ENCODE measurements at regions not wholly inside any gene's neighbourhood (a gene's known extent, or its start where the extent isn't known, plus 50 kb on each side); places are given as distances from the start of the nearest gene placed in this dataset.

- Mint-ChIP-seq H3K9me3 (ENCODE audit: low read depth) (peaks cover 3% of the 10 kb centered on the region), H3K27ac (no peak overlapping the region), H3K27me3 (peaks cover 12% of the 10 kb centered on the region), H3K4me3 (no peak overlapping the region), H3K36me3 (peaks cover 2% of the 10 kb centered on the region), H3K4me1 (no peaks in the 10 kb centered on the region)
- ATAC-seq: no peak
- CTCF ChIA-PET: no interaction called here
- no peak for DNase-seq
Measured at GRCh38 chr22:44411226-44412135, 86.6 kb downstream of the RTL6 start.

DNA sequence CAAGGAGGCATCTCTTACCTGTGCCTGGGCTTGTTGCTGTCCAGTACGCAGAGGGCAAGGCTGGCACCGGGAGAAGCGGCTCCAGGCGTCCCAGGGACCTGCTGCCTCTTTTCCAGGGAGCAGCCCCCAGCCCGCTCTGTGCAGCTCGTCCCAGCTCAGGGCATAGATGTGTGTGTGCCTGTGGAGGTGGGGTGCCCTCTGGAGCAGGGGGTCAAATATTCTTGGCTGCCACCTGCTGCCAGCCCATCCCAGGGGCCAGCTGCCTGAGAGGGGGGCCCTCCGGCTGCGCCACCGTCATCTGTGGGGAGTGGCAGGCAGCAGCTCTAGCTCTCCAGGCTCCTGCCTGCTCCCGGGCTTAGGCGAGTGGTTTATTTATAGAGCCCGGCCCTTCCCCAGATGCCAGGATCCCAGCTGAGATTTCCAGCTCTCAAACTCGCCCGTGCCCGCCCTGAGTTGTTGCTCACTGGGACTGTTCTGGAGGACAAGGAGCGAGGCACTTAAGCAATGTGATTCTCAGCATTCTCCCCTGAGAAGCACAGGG lies 87.5 kb downstream of the RTL6 start:
- Mint-ChIP-seq H3K4me3 (no peak overlapping the region), H3K9me3 (ENCODE audit: low read depth) (no peaks in the 10 kb centered on the region)
- CTCF ChIA-PET: no interaction called here

GRCh38 chr22:44409974-44410316 lies 88.1 kb downstream of the RTL6 start:
- Mint-ChIP-seq H3K4me3 (no peak overlapping the region), H3K36me3 (no peaks in the 10 kb centered on the region), H3K4me1 (no peaks in the 10 kb centered on the region), H3K27me3 (peaks cover 3% of the 10 kb centered on the region), H3K9me3 (ENCODE audit: low read depth) (no peaks in the 10 kb centered on the region), H3K27ac (no peak overlapping the region)
- ATAC-seq (no peak), DNase-seq (no peak)
- CTCF ChIA-PET: no interaction called here

More for the DNA sequence above, 87.5 kb downstream of the RTL6 start:
- DNase-seq (no peak), ATAC-seq (no peak)
- Mint-ChIP-seq H3K4me1 (no peaks in the 10 kb centered on the region), H3K27ac (no peak overlapping the region), H3K36me3 (no peaks in the 10 kb centered on the region), H3K27me3 (peaks cover 5% of the 10 kb centered on the region)

- H3K4me1 Mint-ChIP-seq: no peaks in the 10 kb centered on the region
- no peak for DNase-seq
- no peak for ATAC-seq
- no peak overlapping the region for H3K4me3 Mint-ChIP-seq
- peaks cover 3% of the 10 kb centered on the region for H3K27me3 Mint-ChIP-seq
- H3K9me3 Mint-ChIP-seq (ENCODE audit: low read depth): no peaks in the 10 kb centered on the region
- no peak overlapping the region for H3K27ac Mint-ChIP-seq
- CTCF ChIA-PET: no interaction called here
- no peaks in the 10 kb centered on the region for H3K36me3 Mint-ChIP-seq
Measured at GRCh38 chr22:44409211-44409973, 88.6 kb downstream of the RTL6 start.

GRCh38 chr22:44408829-44409192 lies 89.2 kb downstream of the RTL6 start:
- ATAC-seq: no peak
- Mint-ChIP-seq H3K4me3 (no peak overlapping the region), H3K27ac (no peak overlapping the region), H3K36me3 (no peaks in the 10 kb centered on the region), H3K9me3 (ENCODE audit: low read depth) (no peaks in the 10 kb centered on the region), H3K27me3 (peaks cover 3% of the 10 kb centered on the region), H3K4me1 (no peaks in the 10 kb centered on the region)
- no peak for DNase-seq
- CTCF ChIA-PET: no interaction called here

DNA sequence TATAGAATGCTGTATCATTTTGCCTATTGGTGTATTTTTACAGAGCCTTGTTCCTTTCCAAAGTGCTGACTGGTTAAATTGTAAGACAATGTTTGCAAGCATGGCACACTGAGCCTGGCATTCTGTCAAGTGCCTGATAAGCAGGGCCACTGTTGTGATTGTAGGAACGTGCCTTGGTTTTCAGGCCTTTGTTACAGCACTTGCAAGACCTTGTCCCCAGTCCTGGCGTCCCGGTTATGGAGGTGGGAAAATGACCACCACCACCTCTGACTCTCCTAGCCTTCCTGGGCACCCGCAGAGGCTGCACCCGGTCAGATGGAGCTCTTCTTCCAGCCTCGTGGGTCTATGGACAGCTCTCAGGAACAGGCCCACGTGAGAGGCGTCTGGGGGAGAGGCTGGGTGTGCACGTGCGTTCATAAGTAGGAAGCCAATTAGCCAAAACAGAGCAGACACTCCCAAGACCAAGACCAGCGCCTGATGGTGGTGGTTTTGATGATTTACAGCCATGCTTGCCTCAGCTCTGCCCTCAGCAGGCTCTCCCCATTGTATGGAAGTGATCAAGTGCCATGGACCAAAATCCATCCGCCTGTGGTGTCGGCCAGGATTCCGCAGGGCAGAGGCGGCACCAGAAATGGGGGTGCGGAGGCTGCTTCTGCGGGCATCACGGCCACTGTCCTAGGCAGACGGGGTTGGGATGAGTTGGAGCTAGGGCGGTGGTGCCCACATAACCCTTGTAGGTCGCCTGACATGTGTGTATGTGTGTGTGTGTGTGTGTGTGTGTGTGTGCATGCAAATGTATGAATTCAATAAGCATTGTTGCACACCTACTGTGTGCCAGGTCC lies 89.8 kb downstream of the RTL6 start:
- H3K4me3 Mint-ChIP-seq: no peak overlapping the region
- no peaks in the 10 kb centered on the region for H3K4me1 Mint-ChIP-seq
- H3K27me3 Mint-ChIP-seq: peaks cover 3% of the 10 kb centered on the region
- ATAC-seq (no peak), DNase-seq (no peak)
- H3K36me3 Mint-ChIP-seq: no peaks in the 10 kb centered on the region
- CTCF ChIA-PET: no interaction called here
- no peak overlapping the region for H3K27ac Mint-ChIP-seq
- H3K9me3 Mint-ChIP-seq (ENCODE audit: low read depth): no peaks in the 10 kb centered on the region

- no peak for ATAC-seq
- H3K27me3 Mint-ChIP-seq: no peaks in the 10 kb centered on the region
- H3K27ac Mint-ChIP-seq: no peak overlapping the region
- CTCF ChIA-PET: no interaction called here
- no peak for DNase-seq
- no peaks in the 10 kb centered on the region for H3K9me3 Mint-ChIP-seq (ENCODE audit: low read depth)
- no peak overlapping the region for H3K4me3 Mint-ChIP-seq
- no peaks in the 10 kb centered on the region for H3K4me1 Mint-ChIP-seq
- H3K36me3 Mint-ChIP-seq: no peaks in the 10 kb centered on the region
Measured at GRCh38 chr22:44407171-44407986, 90.7 kb downstream of the RTL6 start.

DNA sequence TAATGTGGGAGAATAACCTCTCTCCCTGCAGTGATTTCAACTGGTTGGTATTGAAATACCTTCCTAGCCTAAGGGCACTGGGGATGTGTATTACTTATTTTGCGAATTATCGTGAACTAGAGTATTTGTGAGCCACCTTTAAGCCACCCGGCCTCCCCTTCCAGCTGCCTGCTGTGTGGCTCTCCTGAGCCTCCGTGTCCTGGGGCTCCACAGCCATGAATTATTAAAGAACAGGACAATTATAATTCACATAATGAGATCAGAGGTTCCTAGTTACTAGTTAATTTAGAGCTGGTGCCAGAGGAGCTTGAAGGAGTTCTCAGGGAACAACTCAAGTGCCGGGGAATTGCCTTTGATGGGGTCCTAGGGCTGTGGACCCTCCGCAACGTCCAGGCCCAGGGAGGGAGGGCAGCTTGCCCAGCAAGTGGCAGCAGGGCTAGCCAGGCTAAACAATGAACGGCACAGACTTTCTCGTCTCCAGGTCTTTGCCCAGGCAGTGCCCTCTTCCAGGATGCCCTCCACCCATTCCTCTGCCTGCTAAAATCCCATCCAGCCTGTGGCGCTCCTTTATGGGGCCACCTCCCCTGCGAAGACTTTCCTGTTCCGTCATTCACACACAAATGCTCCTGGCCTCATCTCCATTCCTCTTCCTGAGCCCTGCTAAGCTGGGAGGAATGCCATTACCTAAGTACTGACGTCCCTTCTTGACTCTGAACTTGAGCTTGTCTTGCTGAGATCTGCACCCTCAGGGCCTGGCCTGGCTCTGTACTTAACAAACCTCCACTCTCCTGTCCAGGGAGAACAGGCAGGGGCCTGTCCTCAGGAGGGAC lies 91.5 kb downstream of the RTL6 start:
- H3K36me3 Mint-ChIP-seq: no peaks in the 10 kb centered on the region
- no peak overlapping the region for H3K27ac Mint-ChIP-seq
- H3K4me3 Mint-ChIP-seq: no peak overlapping the region
- CTCF ChIA-PET: no interaction called here
- ATAC-seq (no peak), DNase-seq (no peak)
- no peaks in the 10 kb centered on the region for H3K27me3 Mint-ChIP-seq
- no peaks in the 10 kb centered on the region for H3K9me3 Mint-ChIP-seq (ENCODE audit: low read depth)
- no peaks in the 10 kb centered on the region for H3K4me1 Mint-ChIP-seq

- CTCF ChIA-PET: no interaction called here
Measured at GRCh38 chr22:44405661-44406060, 92.4 kb downstream of the RTL6 start.

GRCh38 chr22:44404341-44405020 lies 91.7 kb upstream of the SHISAL1 start:
- ATAC-seq: no peak
- Mint-ChIP-seq H3K4me3 (no peak overlapping the region), H3K27ac (no peak overlapping the region), H3K9me3 (ENCODE audit: low read depth) (no peaks in the 10 kb centered on the region), H3K4me1 (no peaks in the 10 kb centered on the region), H3K27me3 (no peaks in the 10 kb centered on the region), H3K36me3 (no peaks in the 10 kb centered on the region)
- CTCF ChIA-PET: no interaction called here
- no peak for DNase-seq

More at GRCh38 chr22:44405661-44406060, 92.4 kb downstream of the RTL6 start:
- DNase-seq (no peak), ATAC-seq (no peak)
- H3K36me3 Mint-ChIP-seq: no peaks in the 10 kb centered on the region
- no peaks in the 10 kb centered on the region for H3K9me3 Mint-ChIP-seq (ENCODE audit: low read depth)
- no peak overlapping the region for H3K27ac Mint-ChIP-seq
- no peak overlapping the region for H3K4me3 Mint-ChIP-seq
- no peaks in the 10 kb centered on the region for H3K27me3 Mint-ChIP-seq
- H3K4me1 Mint-ChIP-seq: no peaks in the 10 kb centered on the region

GRCh38 chr22:44403602-44404329 lies 91.0 kb upstream of the SHISAL1 start:
- CTCF ChIA-PET: no interaction called here
- Mint-ChIP-seq H3K4me3 (no peak overlapping the region), H3K36me3 (no peaks in the 10 kb centered on the region), H3K27ac (no peak overlapping the region), H3K4me1 (no peaks in the 10 kb centered on the region), H3K27me3 (no peaks in the 10 kb centered on the region), H3K9me3 (ENCODE audit: low read depth) (no peaks in the 10 kb centered on the region)
- DNase-seq: no peak
- no peak for ATAC-seq

Data from activated CD8-positive, alpha-beta memory T cell treated with anti-CD3 and anti-CD28 coated beads, Interleukin-2, amount 10 ng/mL, durations not matched to agents 7 days and 5 days (primary cell).